ENCODE measurements at regions not wholly inside any gene's neighbourhood (a gene's known extent, or its start where the extent isn't known, plus 50 kb on each side); places are given as distances from the start of the nearest gene placed in this dataset.

- no peak for TF ChIP-seq CTCF (IDR thresholded peaks at IDR 0.05)
- TF ChIP-seq EZH2phosphoT487 (IDR thresholded peaks at IDR 0.05) = no peak
- TF ChIP-seq EZH2 (IDR thresholded peaks at IDR 0.05) = no peak
Observed at GRCh38 chr5:12615141-12615820, 711.0 kb upstream of the CTNND2 start.
